ENCODE measurements at regions not wholly inside any gene's neighbourhood (a gene's known extent, or its start where the extent isn't known, plus 50 kb on each side); places are given as distances from the start of the nearest gene placed in this dataset.

DNA sequence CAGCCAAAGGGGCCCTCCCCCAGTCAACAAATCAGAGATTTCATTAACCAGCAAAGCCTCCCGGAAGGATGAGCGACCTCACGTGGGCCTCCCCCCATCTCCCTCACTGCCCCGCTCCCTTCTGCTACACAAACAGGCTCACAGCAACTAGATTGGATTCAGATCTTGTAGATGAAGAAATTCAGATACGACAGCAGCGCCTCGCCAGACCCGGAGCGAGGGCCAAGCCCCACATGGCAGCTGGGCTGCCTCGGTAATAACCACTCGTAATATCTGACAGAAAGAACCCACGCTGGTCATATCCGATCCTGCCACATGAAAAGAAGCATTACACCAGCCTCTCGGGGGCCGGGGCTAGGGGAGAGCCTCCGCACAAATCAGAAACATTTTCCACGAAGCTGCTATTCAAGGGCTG lies 581.3 kb downstream of the BCOR start:
- Histone ChIP-seq H3K36me3 (ENCODE audit: insufficient read depth, insufficient read length, low read length) (no peaks in the 10 kb centered on the region), H3K4me3 (ENCODE audit: insufficient read length, low read depth) (no peak overlapping the region), H3K4me1 (ENCODE audit: insufficient read depth, insufficient read length) (peaks cover 2% of the 10 kb centered on the region), H3K9me3 (ENCODE audit: insufficient read depth, low read length) (no peaks in the 10 kb centered on the region), H3K27me3 (ENCODE audit: insufficient read depth, insufficient read length) (no peaks in the 10 kb centered on the region), H3K9ac (ENCODE audit: insufficient read length, low read depth) (no peak overlapping the region)
- no peak for DNase-seq (ENCODE audit: low read depth, low spot score)
- TF ChIP-seq SUZ12 (IDR thresholded peaks at IDR 0.05; ENCODE audit: extremely low read depth, insufficient read depth, insufficient read length) (no peak), YY1 (IDR thresholded peaks at IDR 0.05; ENCODE audit: insufficient read depth, insufficient read length) (no peak), ZNF274 (IDR thresholded peaks at IDR 0.05; ENCODE audit: low read depth, low read length) (no peak)

DNA sequence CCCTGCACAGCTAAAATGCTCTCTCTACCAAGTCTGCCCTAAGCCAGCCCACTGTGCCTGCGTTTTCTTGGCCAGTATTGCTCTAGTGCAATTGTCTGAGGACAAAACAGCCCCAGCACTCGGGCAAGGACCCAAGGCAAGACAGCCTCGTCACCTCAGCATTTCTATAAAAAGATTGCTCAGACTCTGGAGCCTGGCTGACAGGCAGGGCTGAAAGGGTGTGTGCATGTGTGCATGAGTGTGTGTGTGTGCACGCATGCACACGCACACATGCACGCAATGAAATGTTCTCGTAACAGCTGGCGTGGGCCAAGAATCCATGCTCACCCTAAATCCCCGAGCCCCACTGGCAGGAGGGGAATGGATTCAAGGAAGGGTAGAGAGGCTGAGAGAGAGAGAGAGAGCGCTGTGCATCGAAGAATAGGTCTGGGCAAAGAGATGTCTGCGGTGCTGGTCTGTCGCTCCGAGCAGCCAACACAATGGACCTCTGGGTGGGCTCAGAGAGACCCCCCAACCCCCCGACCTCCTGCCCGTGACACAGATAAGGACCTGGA lies 579.2 kb downstream of the BCOR start:
- H3K4me3 ChIP-seq (ENCODE audit: insufficient read length, low read depth), result no peak overlapping the region

DNA sequence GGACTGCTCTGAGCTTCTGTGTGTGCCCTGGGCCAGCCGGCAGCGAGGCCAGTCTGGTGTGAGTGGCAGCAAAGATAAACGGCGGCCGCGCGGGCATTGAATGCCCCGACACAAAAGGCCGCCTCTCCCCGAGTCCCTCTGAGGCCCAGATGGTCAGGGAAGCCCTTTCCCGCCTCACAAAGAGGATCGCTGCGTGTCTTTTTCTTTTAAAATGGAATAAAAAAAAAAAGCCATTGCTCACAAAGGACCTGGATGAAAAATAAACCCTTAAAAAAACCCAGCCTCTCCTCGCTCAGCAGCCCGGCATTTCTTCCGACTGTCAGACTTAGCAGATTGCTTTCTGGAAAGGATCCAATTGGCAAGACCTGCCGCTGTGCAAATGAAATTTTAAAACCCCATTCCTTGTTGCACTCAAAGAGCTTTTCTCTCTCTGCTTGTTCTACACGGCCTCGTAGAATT lies 578.7 kb downstream of the BCOR start:
- DNase-seq (ENCODE audit: low read depth, low spot score), result no peak
- Histone ChIP-seq H3K36me3 (ENCODE audit: insufficient read depth, insufficient read length, low read length) (no peaks in the 10 kb centered on the region), H3K27me3 (ENCODE audit: insufficient read depth, insufficient read length) (no peaks in the 10 kb centered on the region), H3K4me1 (ENCODE audit: insufficient read depth, insufficient read length) (peaks cover 2% of the 10 kb centered on the region), H3K9ac (ENCODE audit: insufficient read length, low read depth) (no peak overlapping the region), H3K4me3 (ENCODE audit: insufficient read length, low read depth) (no peak overlapping the region), H3K9me3 (ENCODE audit: insufficient read depth, low read length) (peaks cover 5% of the 10 kb centered on the region; the same call in 1 of the 2 replicates)
- no peak for TF ChIP-seq YY1 (IDR thresholded peaks at IDR 0.05; ENCODE audit: insufficient read depth, insufficient read length)
- TF ChIP-seq SUZ12 (IDR thresholded peaks at IDR 0.05; ENCODE audit: extremely low read depth, insufficient read depth, insufficient read length), result no peak
- TF ChIP-seq ZNF274 (IDR thresholded peaks at IDR 0.05; ENCODE audit: low read depth, low read length), result no peak

More for the DNA sequence above, 579.2 kb downstream of the BCOR start:
- H3K9me3 ChIP-seq (ENCODE audit: insufficient read depth, low read length), result peaks cover under 1% of the 10 kb centered on the region; the same call in 1 of the 2 replicates
- peaks cover 2% of the 10 kb centered on the region for H3K4me1 ChIP-seq (ENCODE audit: insufficient read depth, insufficient read length)
- TF ChIP-seq YY1 (IDR thresholded peaks at IDR 0.05; ENCODE audit: insufficient read depth, insufficient read length) (no peak), ZNF274 (IDR thresholded peaks at IDR 0.05; ENCODE audit: low read depth, low read length) (no peak), SUZ12 (IDR thresholded peaks at IDR 0.05; ENCODE audit: extremely low read depth, insufficient read depth, insufficient read length) (no peak)
- H3K9ac ChIP-seq (ENCODE audit: insufficient read length, low read depth), result no peak overlapping the region
- no peak for DNase-seq (ENCODE audit: low read depth, low spot score)
- H3K27me3 ChIP-seq (ENCODE audit: insufficient read depth, insufficient read length), result no peaks in the 10 kb centered on the region
- no peaks in the 10 kb centered on the region for H3K36me3 ChIP-seq (ENCODE audit: insufficient read depth, insufficient read length, low read length)

GRCh38 chrX:39519566-39520301 lies 578.0 kb downstream of the BCOR start:
- no peak overlapping the region for H3K9ac ChIP-seq (ENCODE audit: insufficient read length, low read depth)
- TF ChIP-seq YY1 (IDR thresholded peaks at IDR 0.05; ENCODE audit: insufficient read depth, insufficient read length) (no peak), ZNF274 (IDR thresholded peaks at IDR 0.05; ENCODE audit: low read depth, low read length) (no peak), SUZ12 (IDR thresholded peaks at IDR 0.05; ENCODE audit: extremely low read depth, insufficient read depth, insufficient read length) (no peak)

DNA sequence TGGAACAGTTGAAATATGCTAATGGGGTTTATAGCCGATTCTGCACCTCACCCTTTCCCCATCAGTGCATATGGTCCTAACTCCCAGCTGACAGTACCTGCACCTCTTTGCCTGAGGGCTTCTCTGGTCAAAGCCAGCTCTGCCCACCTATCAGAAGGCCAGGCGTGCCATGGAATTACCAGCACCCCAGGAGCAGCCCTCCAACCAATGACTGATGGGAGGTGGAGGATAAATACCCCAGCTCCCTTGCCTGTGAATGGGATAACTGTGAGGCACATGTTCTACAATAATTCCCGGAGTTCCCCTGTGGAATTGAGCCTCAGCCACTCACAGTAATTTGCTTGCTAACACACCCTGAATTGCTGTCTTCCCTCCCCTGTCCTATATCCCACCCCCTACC lies 572.0 kb downstream of the BCOR start:
- H3K4me1 ChIP-seq (ENCODE audit: insufficient read depth, insufficient read length), result no peaks in the 10 kb centered on the region
- no peak for DNase-seq (ENCODE audit: low read depth, low spot score)
- no peaks in the 10 kb centered on the region for H3K27me3 ChIP-seq (ENCODE audit: insufficient read depth, insufficient read length)
- no peak overlapping the region for H3K4me3 ChIP-seq (ENCODE audit: insufficient read length, low read depth)
- H3K9ac ChIP-seq (ENCODE audit: insufficient read length, low read depth), result no peak overlapping the region
- TF ChIP-seq ZNF274 (IDR thresholded peaks at IDR 0.05; ENCODE audit: low read depth, low read length) (no peak), SUZ12 (IDR thresholded peaks at IDR 0.05; ENCODE audit: extremely low read depth, insufficient read depth, insufficient read length) (no peak), YY1 (IDR thresholded peaks at IDR 0.05; ENCODE audit: insufficient read depth, insufficient read length) (no peak)
- H3K36me3 ChIP-seq (ENCODE audit: insufficient read depth, insufficient read length, low read length), result no peaks in the 10 kb centered on the region
- peaks cover 7% of the 10 kb centered on the region; the same call in 1 of the 2 replicates for H3K9me3 ChIP-seq (ENCODE audit: insufficient read depth, low read length)

More at GRCh38 chrX:39519566-39520301, 578.0 kb downstream of the BCOR start:
- no peak for DNase-seq (ENCODE audit: low read depth, low spot score)
- Histone ChIP-seq H3K9me3 (ENCODE audit: insufficient read depth, low read length) (peaks cover 7% of the 10 kb centered on the region; the same call in 1 of the 2 replicates), H3K27me3 (ENCODE audit: insufficient read depth, insufficient read length) (no peaks in the 10 kb centered on the region), H3K36me3 (ENCODE audit: insufficient read depth, insufficient read length, low read length) (no peaks in the 10 kb centered on the region), H3K4me3 (ENCODE audit: insufficient read length, low read depth) (no peak overlapping the region), H3K4me1 (ENCODE audit: insufficient read depth, insufficient read length) (peaks cover 2% of the 10 kb centered on the region)

- no peak for TF ChIP-seq ZNF274 (IDR thresholded peaks at IDR 0.05; ENCODE audit: low read depth, low read length)
- no peak for TF ChIP-seq YY1 (IDR thresholded peaks at IDR 0.05; ENCODE audit: insufficient read depth, insufficient read length)
- TF ChIP-seq SUZ12 (IDR thresholded peaks at IDR 0.05; ENCODE audit: extremely low read depth, insufficient read depth, insufficient read length), result no peak
- no peaks in the 10 kb centered on the region for H3K27me3 ChIP-seq (ENCODE audit: insufficient read depth, insufficient read length)
Measured at GRCh38 chrX:39527025-39527424, 570.7 kb downstream of the BCOR start.

More at GRCh38 chrX:39527025-39527424, 570.7 kb downstream of the BCOR start:
- Histone ChIP-seq H3K36me3 (ENCODE audit: insufficient read depth, insufficient read length, low read length) (no peaks in the 10 kb centered on the region), H3K4me3 (ENCODE audit: insufficient read length, low read depth) (no peak overlapping the region), H3K4me1 (ENCODE audit: insufficient read depth, insufficient read length) (no peaks in the 10 kb centered on the region), H3K9me3 (ENCODE audit: insufficient read depth, low read length) (peaks cover 11% of the 10 kb centered on the region; the same call in 1 of the 2 replicates), H3K9ac (ENCODE audit: insufficient read length, low read depth) (no peak overlapping the region)
- no peak for DNase-seq (ENCODE audit: low read depth, low spot score)

Data from NT2/D1 (cell line).